ENCODE measurements at regions not wholly inside any gene's neighbourhood (a gene's known extent, or its start where the extent isn't known, plus 50 kb on each side); places are given as distances from the start of the nearest gene placed in this dataset.

DNA sequence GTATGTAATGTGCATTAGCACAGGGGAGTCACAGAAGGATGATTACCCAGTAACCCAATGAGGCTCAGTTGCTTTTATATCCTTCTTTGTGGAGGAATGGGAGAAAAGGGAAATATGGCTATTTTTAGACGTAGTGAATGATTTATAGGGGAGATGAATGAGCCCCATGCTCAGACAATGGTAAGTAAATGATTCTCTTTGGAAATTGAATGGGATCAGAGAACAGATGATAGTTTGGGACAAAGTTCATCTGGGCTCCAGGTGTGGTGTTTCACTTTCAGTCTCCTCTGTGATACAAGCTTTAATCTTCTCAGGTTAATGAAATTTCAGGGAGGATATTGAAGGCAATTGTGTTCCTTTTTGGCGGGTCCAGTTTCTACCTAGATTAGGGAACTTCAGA, 63.0 kb upstream of the MPP7 start:
- H3K9me3 ChIP-seq = no peaks in the 10 kb centered on the region
- TF ChIP-seq POLR2AphosphoS5 (IDR thresholded peaks at IDR 0.05) = no peak
- TF ChIP-seq CTCF (IDR thresholded peaks at IDR 0.05) = no peak
- TF ChIP-seq POLR2A (IDR thresholded peaks at IDR 0.05; ENCODE audit: low read depth) = no peak
- no peak for TF ChIP-seq EP300 (IDR thresholded peaks at IDR 0.05)
- no peak overlapping the region for H3K4me3 ChIP-seq
- H3K27me3 ChIP-seq = no peaks in the 10 kb centered on the region
- no peaks in the 10 kb centered on the region for H3K4me1 ChIP-seq
- no peak overlapping the region for H3K27ac ChIP-seq (replicated peaks in 1 of 4)
- 45% methylated on average over 2 of the region's 2 CpGs for WGBS
- intact Hi-C loops (cut with DNase I) = no loop called here
- no peaks in the 10 kb centered on the region for H3K36me3 ChIP-seq
- DNase-seq (ENCODE audit: extremely low spot score) = no peak

- H3K27me3 ChIP-seq = no peaks in the 10 kb centered on the region
- DNase-seq (ENCODE audit: extremely low spot score) = no peak
- intact Hi-C loops (cut with DNase I) = no loop called here
- TF ChIP-seq POLR2A (IDR thresholded peaks at IDR 0.05; ENCODE audit: low read depth) (no peak), EP300 (IDR thresholded peaks at IDR 0.05) (no peak), CTCF (IDR thresholded peaks at IDR 0.05) (no peak), POLR2AphosphoS5 (IDR thresholded peaks at IDR 0.05) (no peak)
- WGBS = 63% methylated on average over 7 of the region's 7 CpGs
- no peaks in the 10 kb centered on the region for H3K36me3 ChIP-seq
- no peaks in the 10 kb centered on the region for H3K9me3 ChIP-seq
- no peak overlapping the region for H3K27ac ChIP-seq (replicated peaks in 1 of 4)
- no peak overlapping the region for H3K4me3 ChIP-seq
- H3K4me1 ChIP-seq = no peaks in the 10 kb centered on the region
These were observed 64.1 kb upstream of the MPP7 start for GRCh38 chr10:28366994-28367393.

- no peak for DNase-seq (ENCODE audit: extremely low spot score)
- Histone ChIP-seq H3K27ac (replicated peaks in 1 of 4) (no peak overlapping the region), H3K36me3 (no peaks in the 10 kb centered on the region), H3K9me3 (no peaks in the 10 kb centered on the region), H3K27me3 (no peaks in the 10 kb centered on the region), H3K4me3 (no peak overlapping the region), H3K4me1 (no peaks in the 10 kb centered on the region)
- intact Hi-C loops (cut with DNase I) = no loop called here
- 68% methylated on average over 9 of the region's 9 CpGs for WGBS
- TF ChIP-seq POLR2AphosphoS5 (IDR thresholded peaks at IDR 0.05) = no peak
- TF ChIP-seq POLR2A (IDR thresholded peaks at IDR 0.05; ENCODE audit: low read depth) = no peak
- TF ChIP-seq EP300 (IDR thresholded peaks at IDR 0.05) = no peak
- TF ChIP-seq CTCF (IDR thresholded peaks at IDR 0.05) = no peak
These were observed 64.5 kb upstream of the MPP7 start for GRCh38 chr10:28367413-28367812.

GRCh38 chr10:28367929-28368484, 65.1 kb upstream of the MPP7 start:
- TF ChIP-seq EP300 (IDR thresholded peaks at IDR 0.05) = no peak
- TF ChIP-seq CTCF (IDR thresholded peaks at IDR 0.05) = no peak
- TF ChIP-seq POLR2A (IDR thresholded peaks at IDR 0.05; ENCODE audit: low read depth) = no peak
- no peak for TF ChIP-seq POLR2AphosphoS5 (IDR thresholded peaks at IDR 0.05)
- Histone ChIP-seq H3K9me3 (no peaks in the 10 kb centered on the region), H3K27me3 (no peaks in the 10 kb centered on the region), H3K4me3 (no peak overlapping the region), H3K27ac (replicated peaks in 1 of 4) (no peak overlapping the region), H3K36me3 (no peaks in the 10 kb centered on the region), H3K4me1 (no peaks in the 10 kb centered on the region)
- WGBS = 72% methylated on average over 9 of the region's 9 CpGs
- intact Hi-C loops (cut with DNase I) = no loop called here
- no peak for DNase-seq (ENCODE audit: extremely low spot score)
